Epidermal melanocyte (primary cell): ENCODE measurements at regions not wholly inside any gene's neighbourhood (a gene's known extent, or its start where the extent isn't known, plus 50 kb on each side); places are given as distances from the start of the nearest gene placed in this dataset.
"Not testable (repeated sequence)": the region's sequence is repeated elsewhere in the genome, so short reads cannot be mapped to it uniquely, and the experiment has no call there.

Experiments
- DNase-seq: peaks from one replicate; pipeline ENCODE4 v3.0.0; 2011; ENCODE audit warnings: low spot score; ENCODE audit not compliant: insufficient read length

DNA sequence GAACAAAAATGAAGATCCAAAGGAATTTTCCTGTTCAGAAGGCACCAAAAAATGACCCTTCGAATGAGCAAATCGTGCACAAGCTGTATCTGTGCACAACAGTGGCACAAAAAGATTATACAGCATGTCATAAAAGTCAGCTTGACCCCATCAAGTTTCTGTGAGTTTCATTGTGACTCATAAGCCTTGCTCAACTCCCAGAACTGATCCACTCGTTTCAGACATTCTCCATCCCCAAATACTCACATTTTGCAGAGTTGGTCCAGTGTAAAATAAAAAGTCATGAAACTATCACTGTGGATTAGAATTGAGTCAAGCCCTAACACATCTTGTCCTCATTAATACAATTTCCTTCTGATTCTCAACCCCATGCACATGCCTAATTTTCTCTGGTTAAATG is 174.7 kb upstream of the PKN2 start:
- no peak for DNase-seq

DNA sequence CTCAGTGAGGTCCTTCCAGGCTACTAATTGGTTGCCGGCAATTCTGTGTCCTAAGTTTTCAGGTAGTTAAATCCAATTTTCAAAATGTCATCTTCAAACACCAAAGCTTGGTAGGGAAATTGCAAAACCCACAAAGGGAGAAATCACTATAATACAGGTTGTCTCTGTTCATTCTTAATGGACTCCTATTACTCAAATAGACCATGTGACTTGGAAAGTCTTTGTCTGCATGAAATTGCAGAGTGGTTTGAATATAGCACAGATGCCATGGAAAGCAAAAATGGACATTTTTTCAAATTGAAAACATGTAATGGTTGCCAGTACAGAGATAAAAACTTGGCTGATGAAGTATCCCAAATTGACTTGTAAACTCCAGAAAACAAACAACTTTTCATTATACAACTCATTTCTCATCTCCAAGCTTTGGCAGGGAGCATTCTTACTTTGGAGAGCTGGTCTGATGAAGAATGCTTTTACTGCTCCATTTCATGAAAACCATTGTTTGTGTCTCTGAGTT is 169.5 kb upstream of the PKN2 start:
- no peak for DNase-seq

DNA sequence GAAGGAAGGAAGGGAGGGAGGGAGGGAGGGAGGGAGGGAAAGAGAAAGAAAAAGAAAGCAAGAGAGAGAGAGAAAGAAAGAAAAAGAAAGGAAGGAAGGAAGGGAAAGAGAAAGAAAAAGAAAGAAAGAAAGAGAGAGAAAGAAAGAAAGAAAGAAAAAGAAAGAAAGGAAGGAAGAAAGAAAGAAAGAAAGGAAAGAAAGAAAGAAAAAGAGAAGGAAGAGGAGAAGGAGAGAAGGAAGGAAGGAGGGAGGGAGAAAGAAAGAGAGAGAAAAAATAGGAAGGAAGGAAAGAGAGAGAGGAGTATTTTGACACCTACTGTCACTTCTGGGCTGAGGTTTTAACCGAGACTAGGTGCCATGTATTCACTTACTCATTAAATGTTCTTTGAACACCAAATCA is 166.6 kb upstream of the PKN2 start:
- not testable (repeated sequence) for DNase-seq

DNA sequence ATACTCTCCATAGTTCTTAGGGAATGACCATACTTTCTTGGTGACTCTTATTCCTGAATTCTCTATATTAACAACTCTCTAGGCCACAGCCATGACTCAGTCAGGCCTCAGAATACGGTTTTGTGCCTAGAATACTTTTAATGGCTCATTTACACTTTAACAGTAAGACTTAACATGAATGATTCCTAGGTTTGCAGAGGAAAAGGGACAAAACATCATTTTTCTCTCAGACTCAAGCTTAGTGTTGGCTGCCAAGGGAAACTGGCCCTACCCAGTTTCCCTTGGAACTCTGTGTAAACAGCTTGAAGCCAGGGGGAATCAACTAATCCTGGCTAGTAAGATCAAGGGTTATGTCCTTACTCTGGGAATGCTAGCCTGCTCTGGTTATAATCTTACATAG is 164.9 kb upstream of the PKN2 start:
- no peak for DNase-seq

DNA sequence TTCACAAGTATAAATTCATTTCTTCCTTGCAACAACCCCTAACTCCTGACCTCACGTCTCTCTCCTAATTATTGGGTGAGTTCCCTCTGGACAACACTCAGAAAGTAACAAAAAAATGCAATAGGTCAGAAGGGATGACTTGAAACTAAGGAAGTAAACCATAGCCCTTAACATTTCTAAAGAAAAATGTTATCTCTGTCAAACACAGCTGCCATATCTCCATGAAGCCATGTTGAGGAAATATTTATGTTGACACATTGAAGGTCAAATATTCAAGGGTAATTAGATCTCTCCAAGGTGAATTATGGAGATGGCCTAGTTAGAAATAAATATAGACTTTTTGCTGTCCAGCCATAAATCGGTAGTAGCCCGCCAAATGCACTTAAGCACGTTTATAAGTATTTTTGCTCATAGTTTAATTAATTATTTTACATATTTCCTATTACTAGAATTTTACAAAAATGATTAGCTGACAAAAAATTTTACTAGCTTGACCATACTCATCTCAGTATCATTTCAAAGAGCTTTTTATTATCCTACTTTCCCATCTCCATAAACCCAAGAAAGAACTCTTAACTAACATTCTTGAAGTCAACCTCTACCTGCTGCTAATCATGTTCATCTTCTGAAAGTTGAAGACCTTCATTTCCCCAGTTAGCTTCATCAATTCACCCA is 160.1 kb upstream of the PKN2 start:
- no peak for DNase-seq

DNA sequence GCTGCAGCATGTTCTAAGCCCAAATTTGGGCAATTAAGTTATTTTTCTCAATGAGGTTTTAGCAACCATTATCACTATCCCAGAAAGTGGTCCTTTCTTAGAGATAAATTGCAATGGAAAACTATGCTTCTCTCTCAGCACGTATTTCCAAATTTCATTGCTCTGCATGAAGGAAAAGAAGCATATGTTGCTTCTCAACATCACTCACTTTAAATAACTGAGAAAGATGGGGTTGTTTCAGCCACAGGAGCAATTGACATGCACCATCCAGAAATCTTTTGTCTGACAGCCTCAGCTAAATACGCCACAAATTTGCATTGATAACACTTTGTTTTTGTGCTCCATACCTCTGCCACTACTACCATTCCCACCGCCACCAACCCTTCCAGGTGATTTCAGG is 157.6 kb upstream of the PKN2 start:
- no peak for DNase-seq

DNA sequence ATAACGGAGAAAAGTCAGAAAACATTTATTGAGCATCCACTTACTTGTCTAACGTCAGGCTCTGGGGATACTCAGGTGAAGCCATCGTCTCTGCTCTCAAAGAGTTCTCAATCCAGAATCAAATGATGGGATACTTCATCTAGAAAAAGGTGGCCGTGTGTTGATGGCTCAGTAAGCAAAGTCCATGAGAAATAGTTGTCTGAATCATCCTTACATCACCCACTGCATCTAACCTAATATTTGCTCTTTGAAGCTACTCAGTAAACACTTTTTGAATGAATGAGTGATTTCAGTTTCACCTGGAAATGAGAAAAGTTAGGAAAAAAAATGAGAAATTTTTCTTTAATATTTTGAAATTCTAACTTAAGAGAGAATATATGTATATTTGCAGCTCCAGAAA is 155.3 kb upstream of the PKN2 start:
- no peak for DNase-seq

DNA sequence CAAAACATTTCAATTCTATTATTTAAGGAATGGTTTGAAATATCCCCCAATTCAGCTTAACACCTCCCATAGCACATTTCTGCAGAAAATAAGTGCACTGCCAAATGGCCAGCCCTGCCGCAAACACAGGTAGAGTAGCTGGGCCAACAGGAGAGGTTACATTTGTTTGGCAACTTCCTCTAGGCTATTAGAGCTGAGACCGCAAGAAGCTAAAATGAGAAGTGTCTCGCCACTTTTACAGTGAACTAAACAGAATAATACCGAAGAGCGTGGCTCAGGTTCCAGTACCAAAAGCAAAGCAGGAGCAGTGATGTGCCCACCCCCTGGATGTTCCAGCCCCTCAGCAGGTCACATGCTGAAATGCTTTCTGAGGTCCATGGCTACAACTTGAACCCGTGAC is 154.5 kb upstream of the PKN2 start:
- DNase-seq: no peak

DNA sequence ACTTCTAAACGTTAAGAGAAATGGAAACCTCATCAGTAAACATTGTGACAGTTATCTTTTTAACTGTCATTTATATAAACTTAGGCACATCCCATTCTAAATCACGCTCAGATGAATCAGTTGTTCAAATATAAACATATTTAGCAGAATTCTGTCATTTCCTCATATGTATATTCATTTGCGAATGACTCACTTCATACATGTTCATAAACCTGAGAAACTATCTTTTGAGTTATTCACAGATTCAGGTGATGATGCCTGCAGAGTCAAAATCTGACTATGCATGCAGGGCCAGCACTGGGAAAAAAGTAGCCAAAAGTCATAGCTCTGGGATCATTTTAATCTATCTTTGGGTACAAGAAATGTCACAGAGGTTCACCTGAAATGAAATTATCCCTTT is 153.8 kb upstream of the PKN2 start:
- DNase-seq: no peak

DNA sequence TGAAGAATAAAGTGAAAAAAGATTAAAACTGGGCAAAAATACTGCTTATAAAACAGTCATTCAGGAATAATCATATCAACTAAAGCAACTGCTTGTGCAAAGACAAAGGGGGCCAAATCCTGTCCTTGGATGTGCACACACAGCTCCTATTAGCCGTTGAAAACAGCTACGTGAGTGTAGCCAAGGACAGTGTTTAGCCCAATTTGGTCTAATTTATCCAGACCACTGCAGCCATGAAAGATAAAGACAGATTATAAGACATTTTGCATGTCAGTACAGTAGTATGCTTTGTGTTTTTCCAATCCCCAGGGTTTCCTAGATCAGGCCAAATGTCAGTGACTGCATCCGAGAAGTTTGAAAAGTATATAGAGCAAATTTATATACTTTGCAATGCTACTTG is 146.3 kb upstream of the PKN2 start:
- no peak for DNase-seq

DNA sequence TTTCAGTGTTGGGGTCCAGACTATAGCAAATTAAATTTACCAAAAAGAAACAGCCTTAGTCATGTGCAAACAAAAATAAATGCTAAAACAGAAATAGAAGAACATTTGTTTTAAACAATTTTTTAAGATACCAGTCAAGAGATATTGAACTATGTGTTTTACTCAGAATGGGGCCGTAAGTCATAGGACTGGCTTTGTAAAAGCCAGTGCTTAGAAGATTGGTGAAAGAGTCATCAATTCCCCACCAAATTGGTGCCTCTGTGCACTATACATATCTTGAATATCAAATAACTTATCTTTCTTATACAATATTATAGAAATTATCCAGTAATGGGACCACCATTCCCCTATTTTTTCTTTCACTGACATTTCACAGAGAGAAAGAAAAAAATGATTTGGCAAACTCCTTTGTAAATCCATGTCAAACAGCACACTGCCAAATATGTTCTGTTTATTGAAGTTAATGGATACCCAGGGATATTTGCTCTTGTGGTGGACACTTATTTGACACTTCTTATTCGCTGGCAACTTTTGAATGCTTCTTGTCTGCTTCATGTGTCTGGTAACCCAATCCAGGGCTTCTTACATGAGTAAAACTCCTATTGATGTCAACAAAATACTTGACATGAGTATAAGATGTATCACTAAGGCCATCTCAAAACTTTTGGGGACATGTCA is 145.7 kb upstream of the PKN2 start:
- no peak for DNase-seq

DNA sequence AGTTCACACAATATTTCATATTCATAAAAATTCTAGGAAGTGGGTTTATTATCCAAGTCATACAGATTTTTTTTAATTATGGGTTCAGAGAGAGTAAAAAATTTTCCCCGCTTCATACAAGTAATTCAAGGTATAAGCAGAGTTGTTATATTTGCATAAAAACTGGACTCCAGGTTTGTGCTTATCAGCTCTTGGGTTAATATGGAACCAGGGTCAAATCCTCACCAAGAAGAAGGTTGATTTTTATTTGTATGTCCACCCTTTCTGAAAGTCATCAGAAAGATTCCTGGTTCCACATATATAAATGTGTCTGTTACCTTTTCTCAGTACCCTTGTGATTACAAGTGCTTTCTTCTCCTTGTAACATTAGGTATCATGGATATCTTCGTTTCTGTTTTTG is 143.8 kb upstream of the PKN2 start:
- no peak for DNase-seq

DNA sequence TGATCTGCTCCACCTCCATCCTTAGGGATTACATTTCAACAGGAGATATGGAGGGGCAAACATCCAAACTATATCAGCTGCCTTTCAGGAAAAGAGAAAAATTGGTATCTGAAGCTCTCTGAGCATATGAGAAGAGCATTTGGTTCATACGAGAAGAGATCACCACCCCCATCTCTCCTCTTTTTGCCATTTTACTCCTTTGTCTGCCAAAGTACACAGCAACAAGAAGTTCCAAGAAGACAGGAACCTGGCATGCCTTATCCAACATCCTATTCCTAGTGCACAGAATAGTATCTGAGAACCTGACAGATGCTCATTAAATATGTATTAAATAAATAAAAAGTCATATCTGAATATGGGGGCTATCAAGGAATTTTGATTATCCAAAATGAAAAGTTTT is 142.5 kb upstream of the PKN2 start:
- DNase-seq: no peak

DNA sequence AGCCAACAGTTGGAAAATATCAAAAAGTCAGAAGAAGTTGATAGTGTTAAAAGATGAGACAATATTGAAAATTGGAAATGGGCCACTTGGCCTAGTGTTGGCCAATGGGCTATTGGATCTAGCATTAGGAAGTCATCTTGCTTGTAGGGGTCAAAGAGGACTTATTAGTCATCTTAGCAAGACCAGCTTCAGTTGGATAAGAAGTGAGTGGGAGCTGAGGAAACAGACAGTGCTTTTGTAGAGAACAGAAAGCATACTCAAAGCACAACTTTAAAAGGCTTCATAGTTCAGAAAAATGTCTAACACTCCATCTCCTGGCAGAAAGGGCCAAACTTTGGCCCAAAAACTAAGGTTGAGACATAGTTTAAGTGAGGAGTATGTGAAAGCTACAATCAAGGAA is 139.9 kb upstream of the PKN2 start:
- DNase-seq: no peak

DNA sequence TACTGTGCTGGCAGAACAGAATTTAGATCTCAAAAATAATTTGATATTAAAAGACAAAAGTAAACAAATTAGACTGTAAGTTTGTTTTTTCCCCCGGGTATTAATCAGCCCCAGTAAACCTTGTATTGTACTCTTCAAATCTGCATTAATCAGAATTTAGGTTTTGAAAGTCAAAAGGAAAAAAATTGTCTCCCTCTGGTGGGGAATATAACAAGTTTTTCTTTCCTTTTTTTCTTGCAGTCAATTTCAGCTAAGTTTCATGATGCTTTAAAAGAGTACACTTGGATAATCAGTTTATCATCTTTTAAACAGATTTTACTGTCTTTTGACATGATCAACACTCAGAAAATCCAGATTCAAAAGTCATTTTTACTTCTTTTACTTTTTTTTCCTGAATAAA is 134.5 kb upstream of the PKN2 start:
- no peak for DNase-seq

DNA sequence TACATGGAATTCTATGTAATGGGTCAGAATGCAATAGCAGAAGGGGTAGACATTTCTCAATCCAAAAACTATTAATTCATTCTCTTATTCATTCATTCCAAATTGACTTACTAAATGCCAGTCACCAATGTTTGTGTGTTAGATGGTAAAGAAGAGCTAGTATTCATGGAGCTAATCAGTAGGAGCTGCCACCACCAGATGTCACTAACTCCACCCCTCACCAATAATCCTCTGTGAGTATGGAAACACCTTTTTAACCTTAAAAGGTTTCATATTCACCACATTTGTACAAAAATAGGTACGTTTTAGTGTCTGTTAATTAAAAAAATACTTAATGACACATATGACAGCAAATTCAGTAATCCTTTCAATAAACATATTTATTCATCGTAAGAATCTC is 131.8 kb upstream of the PKN2 start:
- no peak for DNase-seq

DNA sequence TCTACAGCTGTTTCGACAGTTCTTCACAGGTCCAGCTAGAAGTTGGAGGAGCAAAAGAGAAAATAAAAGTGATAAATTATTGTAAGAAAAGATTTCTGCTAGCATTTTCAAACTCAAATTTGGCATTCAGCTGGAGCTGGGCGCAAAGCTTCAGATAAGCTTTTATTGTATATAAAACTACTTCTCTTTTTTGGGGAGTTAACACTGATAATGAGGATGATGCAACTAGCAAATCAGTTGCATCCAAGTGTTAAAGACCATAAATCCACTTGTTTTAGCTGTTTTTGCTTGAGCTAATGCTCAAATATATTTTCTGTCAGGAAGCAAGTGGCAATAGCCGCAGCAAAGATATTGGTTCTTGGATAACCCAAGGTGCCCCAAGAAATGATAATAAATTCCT is 127.1 kb upstream of the PKN2 start:
- no peak for DNase-seq

DNA sequence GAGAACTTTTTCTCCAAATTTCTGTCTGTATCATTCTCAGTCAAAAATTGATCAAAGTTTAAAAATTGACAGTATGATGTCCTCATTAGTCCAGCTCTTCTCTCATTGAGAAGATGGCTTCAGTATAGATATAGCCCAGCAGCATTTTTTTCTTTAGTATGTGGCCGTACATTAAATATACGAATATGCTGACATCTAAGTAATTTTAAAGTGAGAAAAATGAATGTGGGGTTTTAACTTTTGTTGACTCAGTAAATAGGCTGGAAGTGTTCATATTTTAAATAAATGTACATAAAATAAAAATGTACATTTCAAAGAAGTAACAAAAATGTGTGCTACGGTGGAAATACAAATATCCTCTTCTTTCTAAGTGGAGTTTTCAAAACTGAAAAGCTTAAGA is 123.5 kb upstream of the PKN2 start:
- no peak for DNase-seq

DNA sequence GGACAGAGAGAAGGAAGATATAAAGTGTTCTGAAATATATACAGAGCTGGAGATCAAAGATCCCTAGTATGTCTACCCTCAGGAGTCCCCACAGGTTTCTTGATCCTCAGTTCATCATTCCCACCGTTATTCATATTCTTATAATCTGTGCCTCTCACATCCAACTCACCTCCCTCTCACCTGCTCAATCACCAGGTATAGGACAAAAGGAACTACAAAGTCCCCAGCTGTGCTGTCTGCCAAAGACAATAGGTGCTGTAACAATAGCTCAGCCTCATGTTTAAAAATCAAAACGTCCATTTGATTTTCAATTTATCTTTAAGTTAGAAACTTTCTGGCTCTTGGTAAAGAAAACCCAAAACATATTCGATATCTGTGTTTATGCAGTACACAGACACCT is 121.1 kb upstream of the PKN2 start:
- DNase-seq: no peak

DNA sequence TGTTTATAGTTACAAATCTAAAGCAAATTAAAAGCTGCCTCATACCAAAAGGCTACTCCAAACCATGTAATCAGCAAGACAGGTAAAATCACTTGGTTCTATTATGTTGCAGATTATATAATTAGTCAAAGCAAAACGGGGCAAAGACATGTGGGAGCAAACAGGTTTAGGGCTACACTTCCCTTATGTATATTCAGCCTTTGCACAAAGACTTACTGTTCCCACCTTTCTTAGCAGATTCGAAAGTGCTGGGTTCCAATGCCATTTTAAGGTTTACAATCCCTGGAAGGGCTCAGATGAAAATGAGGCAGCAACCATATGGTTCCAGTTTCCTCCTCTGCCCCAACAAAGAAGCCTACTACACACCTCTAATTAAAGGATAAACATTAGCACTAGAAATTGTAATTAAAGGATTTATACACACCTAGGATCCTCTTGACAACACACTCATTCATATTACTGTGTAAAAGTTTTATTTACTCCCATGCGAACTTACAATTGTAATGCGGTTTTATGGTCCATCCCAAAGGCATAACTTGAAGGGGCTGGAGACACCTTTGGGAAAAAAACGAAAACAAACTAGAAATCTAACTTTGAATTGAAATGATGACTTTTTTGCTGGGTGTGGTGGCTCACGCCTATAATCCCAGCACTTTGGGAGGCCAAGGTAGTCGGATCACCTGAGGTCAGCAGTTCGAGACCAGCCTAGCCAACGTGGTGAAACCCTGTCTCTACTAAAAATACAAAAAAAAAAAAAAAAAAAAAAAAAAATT is 117.3 kb upstream of the PKN2 start:
- DNase-seq: no peak

DNA sequence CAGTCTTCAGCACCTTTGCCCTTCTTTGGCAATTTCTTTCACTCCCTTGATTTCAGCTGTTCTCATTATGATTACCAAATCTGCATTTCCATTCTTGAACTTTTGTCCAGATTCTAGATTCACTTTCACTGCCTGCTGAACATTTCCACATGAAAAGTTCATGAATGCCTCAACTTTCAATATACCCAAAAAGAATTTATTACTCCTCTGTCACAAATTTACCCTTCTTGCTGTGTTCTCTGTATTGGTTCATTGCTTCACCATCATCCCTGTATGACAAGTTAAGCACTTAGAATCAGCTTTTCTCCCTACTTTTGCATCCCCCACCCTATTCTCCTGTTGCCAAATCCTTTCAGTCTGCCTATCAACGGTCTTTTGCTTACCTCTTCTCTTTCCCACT is 112.6 kb upstream of the PKN2 start:
- no peak for DNase-seq

DNA sequence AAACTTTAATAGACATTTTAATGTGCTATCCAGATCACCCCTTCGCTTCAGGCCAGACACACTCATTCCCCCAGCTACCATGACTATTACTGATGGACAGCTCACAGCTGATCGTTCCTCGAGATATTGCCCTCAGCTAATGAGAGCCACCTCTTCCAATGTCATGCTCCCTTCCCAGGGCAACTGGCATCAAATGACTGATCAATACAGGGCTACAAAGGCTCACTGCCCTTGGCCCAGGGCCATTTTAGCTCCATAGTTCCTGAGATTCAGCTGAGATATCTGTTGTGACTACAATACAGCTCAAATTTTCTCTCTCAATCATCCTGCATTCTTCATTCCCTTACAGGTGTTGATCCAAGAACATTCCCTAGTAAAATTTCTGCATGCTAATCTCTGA is 104.5 kb upstream of the PKN2 start:
- no peak for DNase-seq

DNA sequence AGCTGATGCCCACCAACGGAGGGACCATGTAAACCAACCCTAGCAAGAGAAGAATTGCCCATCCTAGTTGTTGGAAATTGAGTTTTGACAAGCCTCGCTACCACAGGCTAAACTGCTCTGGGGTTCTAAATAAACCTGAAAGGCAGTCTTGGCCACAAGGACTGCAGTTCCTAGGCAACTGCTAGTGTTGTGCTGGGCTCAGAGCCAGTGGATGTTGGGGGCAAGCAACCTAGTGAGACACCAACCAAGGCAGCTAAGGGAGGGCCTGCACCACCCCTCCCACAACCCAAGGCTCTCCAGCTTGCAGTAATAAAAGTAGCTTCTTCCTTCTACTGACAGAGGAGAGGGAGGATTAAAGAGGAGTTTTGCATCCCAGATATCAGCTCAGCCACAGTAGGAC is 102.4 kb upstream of the PKN2 start:
- no peak for DNase-seq
